GM12873 (cell line): ENCODE measurements at regions not wholly inside any gene's neighbourhood (a gene's known extent, or its start where the extent isn't known, plus 50 kb on each side); places are given as distances from the start of the nearest gene placed in this dataset.

Experiments
- CTCF ChIP-seq: IDR thresholded peaks from 2 replicates; pipeline ENCODE4 v1.5.1; 2012; ENCODE audit warnings: low read depth, mild to moderate bottlenecking, moderate library complexity, low read length, control low read depth; ENCODE audit not compliant: insufficient read depth; ENCODE audit errors: missing control alignments

GRCh38 chr14:97539884-97540283 is 742.7 kb downstream of the VRK1 start:
- TF ChIP-seq CTCF: no peak

- TF ChIP-seq CTCF: no peak
Measured at GRCh38 chr14:97543221-97543620, 746.0 kb downstream of the VRK1 start.

GRCh38 chr14:97543816-97544215 is 746.6 kb downstream of the VRK1 start:
- no peak for TF ChIP-seq CTCF

DNA sequence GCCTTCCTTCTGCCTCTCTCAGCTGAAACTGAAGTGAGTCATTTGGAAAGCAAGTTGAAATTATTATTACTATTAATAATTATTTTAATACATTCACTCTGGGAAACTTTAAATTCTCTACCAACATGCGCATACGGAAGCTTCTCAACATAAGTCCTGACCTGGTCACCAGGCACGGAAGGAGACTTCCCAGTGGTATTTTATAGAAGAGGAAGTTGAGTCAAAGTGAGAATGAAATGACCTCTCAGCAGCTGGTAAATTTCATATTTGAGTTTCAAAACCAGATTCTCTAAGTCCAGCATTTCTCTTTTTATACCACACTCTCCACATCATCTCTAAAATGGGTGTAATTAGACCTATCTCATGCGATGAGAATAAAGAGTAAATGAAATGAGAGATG is 747.4 kb downstream of the VRK1 start:
- no peak for TF ChIP-seq CTCF

GRCh38 chr14:97546491-97547230 is 749.5 kb downstream of the VRK1 start:
- TF ChIP-seq CTCF: no peak

GRCh38 chr14:97550463-97550862 is 753.3 kb downstream of the VRK1 start:
- TF ChIP-seq CTCF: no peak

DNA sequence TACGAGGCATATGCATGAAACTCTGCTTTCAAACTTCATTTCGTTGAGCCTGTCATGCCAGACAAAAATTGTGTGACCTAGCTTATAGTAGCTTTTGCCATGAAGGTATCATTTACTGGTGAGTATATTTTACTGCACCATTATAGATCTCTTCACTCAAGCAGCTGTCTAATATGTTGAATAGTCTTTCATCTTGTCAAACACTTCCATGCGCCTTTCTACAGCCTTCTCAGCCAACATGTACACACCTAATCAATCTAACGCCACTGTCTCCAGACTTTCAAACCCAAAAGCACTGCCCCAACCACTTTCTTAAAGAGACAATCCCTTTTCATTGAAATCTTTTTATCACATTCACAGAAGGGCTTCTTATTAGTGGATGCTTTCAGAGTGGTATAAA is 757.4 kb downstream of the VRK1 start:
- no peak for TF ChIP-seq CTCF
